Transverse colon (tissue), 3 donors: ENCODE measurements at regions not wholly inside any gene's neighbourhood (a gene's known extent, or its start where the extent isn't known, plus 50 kb on each side); places are given as distances from the start of the nearest gene placed in this dataset.

Source experiments
- CTCF ChIP-seq, 5 experiments: fragments of 200-600 bp in 3 of 5; fragments of 450-650 bp in 2 of 5; sonication (generic) in 3 of 5; IDR thresholded peaks; 1 replicate in 2 of 5; 2 replicates in 3 of 5; pipeline ENCODE4 v1.5.1; 2016 to 2017; ENCODE audit warnings: antibody characterized with exemption in 5 of 5, inconsistent platforms in 3 of 5, mild to moderate bottlenecking in 2 of 5, moderate library complexity in 1 of 5
- POLR2A ChIP-seq: fragments of 450-650 bp; IDR thresholded peaks from one replicate; pipeline ENCODE4 v1.6.1; 2016; ENCODE audit warnings: antibody characterized with exemption, mild to moderate bottlenecking, moderate library complexity

DNA sequence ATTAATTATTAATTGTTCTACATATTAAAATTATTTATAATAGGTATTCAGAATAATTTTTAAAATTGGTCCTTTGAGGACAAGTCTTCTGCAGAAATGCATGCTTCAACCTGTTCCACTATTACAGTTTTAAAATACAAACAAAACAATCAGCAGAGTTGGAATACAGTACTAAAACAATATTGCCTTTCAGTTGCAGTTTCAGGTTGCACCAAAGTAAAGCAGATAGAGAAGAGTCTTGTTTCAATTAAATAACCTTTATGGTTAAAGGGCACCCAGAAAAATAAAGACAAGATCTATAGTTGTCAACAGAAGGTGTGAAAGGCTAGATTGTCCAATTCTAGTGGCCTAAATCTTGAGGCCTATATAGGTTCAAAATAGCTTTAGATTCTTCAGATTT, 424.5 kb downstream of the FOXG1 start:
- TF ChIP-seq CTCF (IDR thresholded peaks at IDR 0.05) (no peak), POLR2A (no peak)
